ENCODE measurements at regions not wholly inside any gene's neighbourhood (a gene's known extent, or its start where the extent isn't known, plus 50 kb on each side); places are given as distances from the start of the nearest gene placed in this dataset.

DNA sequence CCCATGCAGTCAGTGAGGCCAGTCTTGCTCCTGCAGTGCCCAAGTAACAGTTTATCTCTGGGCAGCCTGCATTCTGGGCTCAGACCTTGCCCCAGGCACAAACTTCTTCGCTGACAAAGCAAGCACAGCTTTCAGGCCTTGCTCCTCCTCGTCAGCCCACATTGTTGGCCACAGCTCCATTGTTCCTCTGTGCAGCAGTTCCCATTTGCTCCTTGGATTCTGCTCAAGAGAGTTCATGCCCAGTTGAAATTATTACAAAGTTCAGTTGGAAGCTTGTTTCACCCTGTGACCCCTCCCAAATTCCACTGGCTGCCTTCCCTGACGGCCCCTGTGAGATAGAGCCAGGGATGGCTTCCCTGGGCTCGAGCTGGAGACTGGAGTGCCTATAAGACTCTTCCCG, 163.4 kb upstream of the DDHD1 start:
- Mint-ChIP-seq H3K9me3 (peaks cover 4% of the 10 kb centered on the region; the same call in 1 of the 2 replicates), H3K36me3 (ENCODE audit: low read depth) (no peaks in the 10 kb centered on the region), H3K4me3 (no peak overlapping the region), H3K4me1 (ENCODE audit: low read depth) (no peaks in the 10 kb centered on the region), H3K27ac (no peak overlapping the region), H3K27me3 (ENCODE audit: insufficient read depth) (peaks cover 12% of the 10 kb centered on the region)
- TF ChIP-seq CTCF (IDR thresholded peaks at IDR 0.05), result no peak
- DNase-seq, result no peak

DNA sequence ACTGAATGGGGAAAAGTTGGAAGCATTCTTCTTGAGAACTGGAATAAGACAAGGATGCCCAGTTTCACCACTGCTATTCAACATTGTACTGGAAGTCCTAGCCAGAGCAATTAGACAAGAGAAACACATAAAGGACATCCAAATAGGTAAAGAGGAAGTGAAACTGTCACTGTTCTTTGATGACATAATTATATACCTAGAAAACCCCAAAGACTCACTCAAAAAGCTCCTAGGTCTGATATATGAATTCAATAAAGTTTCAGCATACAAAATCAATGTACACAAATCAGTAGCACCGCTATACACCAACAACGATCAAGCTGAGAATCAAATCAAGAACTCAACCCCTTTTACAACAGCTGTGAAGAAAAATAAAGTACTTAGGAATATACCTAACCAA, 157.3 kb upstream of the DDHD1 start:
- no peak for TF ChIP-seq CTCF (IDR thresholded peaks at IDR 0.05)
- peaks cover 13% of the 10 kb centered on the region for H3K4me1 Mint-ChIP-seq (ENCODE audit: low read depth)
- peaks cover 14% of the 10 kb centered on the region; the same call in 1 of the 2 replicates for H3K9me3 Mint-ChIP-seq
- H3K36me3 Mint-ChIP-seq (ENCODE audit: low read depth), result no peaks in the 10 kb centered on the region
- no peak for DNase-seq
- peaks cover 13% of the 10 kb centered on the region for H3K27me3 Mint-ChIP-seq (ENCODE audit: insufficient read depth)
- no peak overlapping the region for H3K4me3 Mint-ChIP-seq
- H3K27ac Mint-ChIP-seq, result no peak overlapping the region

- no peak overlapping the region; the same call in 1 of the 2 replicates for H3K27ac Mint-ChIP-seq
- H3K9me3 Mint-ChIP-seq, result peaks cover 14% of the 10 kb centered on the region; the same call in 1 of the 2 replicates
- no peaks in the 10 kb centered on the region for H3K36me3 Mint-ChIP-seq (ENCODE audit: low read depth)
- TF ChIP-seq CTCF (IDR thresholded peaks at IDR 0.05), result no peak
- H3K4me3 Mint-ChIP-seq, result peak overlapping the region; percentile 89
- peak; percentile 10 for DNase-seq
- H3K4me1 Mint-ChIP-seq (ENCODE audit: low read depth), result peaks cover 13% of the 10 kb centered on the region
- H3K27me3 Mint-ChIP-seq (ENCODE audit: insufficient read depth), result peaks cover 13% of the 10 kb centered on the region
These were observed 153.8 kb upstream of the DDHD1 start for GRCh38 chr14:53306911-53307310.

GRCh38 chr14:53306267-53306721, 153.2 kb upstream of the DDHD1 start:
- TF ChIP-seq CTCF (IDR thresholded peaks at IDR 0.05), result peak; percentile 88
- Mint-ChIP-seq H3K4me3 (peak overlapping the region; percentile 89), H3K27me3 (ENCODE audit: insufficient read depth) (peaks cover 15% of the 10 kb centered on the region), H3K36me3 (ENCODE audit: low read depth) (no peaks in the 10 kb centered on the region), H3K4me1 (ENCODE audit: low read depth) (peaks cover 13% of the 10 kb centered on the region), H3K9me3 (peaks cover 12% of the 10 kb centered on the region; the same call in 1 of the 2 replicates), H3K27ac (no peak overlapping the region; the same call in 1 of the 2 replicates)
- peak; percentile 33 for DNase-seq

DNA sequence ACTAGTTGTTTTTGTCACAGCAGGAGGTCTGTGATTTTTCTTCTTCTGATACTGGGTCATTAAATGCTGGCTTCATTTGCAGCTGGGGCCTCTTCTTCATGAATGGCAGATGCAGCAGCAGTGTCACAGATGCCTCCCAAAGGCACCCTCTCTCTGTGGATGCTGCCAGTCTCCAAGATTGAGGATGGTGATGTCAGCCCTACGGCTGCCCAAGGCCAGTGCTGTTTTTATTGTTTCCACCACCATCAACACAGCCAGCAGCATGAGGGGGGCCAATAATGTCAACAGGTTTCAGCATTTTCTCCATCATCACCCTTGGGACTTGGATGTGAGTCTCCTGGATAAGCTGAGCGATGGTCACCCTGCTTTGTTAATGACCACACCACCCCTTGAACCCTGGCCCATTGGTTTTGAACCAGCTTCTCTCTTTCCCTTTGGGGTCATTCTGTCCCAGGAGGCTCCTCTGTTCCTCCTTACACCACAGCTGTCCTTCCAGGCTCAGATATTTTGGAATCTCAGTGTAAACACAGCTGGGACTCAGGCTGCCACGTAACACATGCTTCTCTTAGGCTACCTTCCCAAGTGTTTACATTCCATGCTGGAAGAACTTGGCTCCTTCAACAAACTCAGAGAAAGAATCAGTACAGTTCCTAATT, 151.7 kb upstream of the DDHD1 start:
- H3K4me3 Mint-ChIP-seq, result no peak overlapping the region
- H3K36me3 Mint-ChIP-seq (ENCODE audit: low read depth), result no peaks in the 10 kb centered on the region
- no peak for TF ChIP-seq CTCF (IDR thresholded peaks at IDR 0.05)
- DNase-seq, result no peak
- peaks cover 13% of the 10 kb centered on the region for H3K4me1 Mint-ChIP-seq (ENCODE audit: low read depth)
- H3K27me3 Mint-ChIP-seq (ENCODE audit: insufficient read depth), result peaks cover 10% of the 10 kb centered on the region
- H3K9me3 Mint-ChIP-seq, result no peaks in the 10 kb centered on the region; the same call in 1 of the 2 replicates
- H3K27ac Mint-ChIP-seq, result no peak overlapping the region

All from HFFc6 (cell line).